Activated naive CD4-positive, alpha-beta T cell treated with anti-CD3 and anti-CD28 coated beads, Interleukin-2, amount 10 ng/mL, durations not matched to agents 7 days and 5 days (primary cell): ENCODE measurements at regions not wholly inside any gene's neighbourhood (a gene's known extent, or its start where the extent isn't known, plus 50 kb on each side); places are given as distances from the start of the nearest gene placed in this dataset.
"Not testable (repeated sequence)": the region's sequence is repeated elsewhere in the genome, so short reads cannot be mapped to it uniquely, and the experiment has no call there.

Source experiments
- CTCF ChIA-PET: fragments of 350-600 bp; sonication (Branson Sonifier 250); formaldehyde crosslinking; loops from one replicate; lab custom pipeline; 2021; ENCODE audit warnings: antibody characterized with exemption; lab: Charles Lee
- DNase-seq: peaks from one replicate; pipeline ENCODE4 v3.0.0-alpha.2; 2020
- H3K27ac Mint-ChIP-seq: one replicate; pipeline ENCODE4 v1.8.0; 2021; ENCODE audit warnings: mild to moderate bottlenecking, moderate library complexity, mixed read lengths
- H3K27me3 Mint-ChIP-seq: one replicate; pipeline ENCODE4 v1.8.0; 2021; ENCODE audit warnings: mild to moderate bottlenecking, mixed read lengths
- H3K36me3 Mint-ChIP-seq: one replicate; pipeline ENCODE4 v1.8.0; 2021; ENCODE audit warnings: mixed read lengths
- H3K4me1 Mint-ChIP-seq: one replicate; pipeline ENCODE4 v1.8.0; 2021; ENCODE audit warnings: mixed read lengths
- H3K4me3 Mint-ChIP-seq: one replicate; pipeline ENCODE4 v1.8.0; 2021; ENCODE audit warnings: mild to moderate bottlenecking, moderate library complexity, mixed read lengths
- H3K9me3 Mint-ChIP-seq: one replicate; pipeline ENCODE4 v1.8.0; 2021; ENCODE audit warnings: mixed read lengths

DNA sequence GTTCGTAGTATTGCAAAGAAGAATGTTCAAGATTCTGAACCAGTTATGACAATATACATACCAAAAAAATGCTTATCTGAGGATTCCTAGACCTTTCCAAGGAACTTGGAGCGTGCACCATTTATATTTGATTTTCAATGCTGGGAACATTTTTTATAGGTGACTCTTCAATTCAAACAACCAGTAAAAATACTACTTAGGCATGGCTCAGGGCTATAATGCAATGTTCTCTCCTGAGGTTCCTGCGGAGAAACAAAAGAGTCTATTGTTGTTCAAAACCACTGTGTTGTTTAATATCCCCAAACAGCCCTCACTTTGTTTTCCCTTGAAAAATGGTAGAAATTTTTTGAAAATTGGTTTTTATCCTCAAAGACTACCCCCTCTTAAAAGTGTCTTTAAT, 335.7 kb upstream of the IZUMO3 start:
- Mint-ChIP-seq H3K9me3 (peaks cover 5% of the 10 kb centered on the region), H3K27ac (no peak overlapping the region), H3K27me3 (no peaks in the 10 kb centered on the region), H3K4me3 (no peak overlapping the region), H3K4me1 (no peaks in the 10 kb centered on the region), H3K36me3 (no peaks in the 10 kb centered on the region)
- CTCF ChIA-PET, result no interaction called here
- no peak for DNase-seq

DNA sequence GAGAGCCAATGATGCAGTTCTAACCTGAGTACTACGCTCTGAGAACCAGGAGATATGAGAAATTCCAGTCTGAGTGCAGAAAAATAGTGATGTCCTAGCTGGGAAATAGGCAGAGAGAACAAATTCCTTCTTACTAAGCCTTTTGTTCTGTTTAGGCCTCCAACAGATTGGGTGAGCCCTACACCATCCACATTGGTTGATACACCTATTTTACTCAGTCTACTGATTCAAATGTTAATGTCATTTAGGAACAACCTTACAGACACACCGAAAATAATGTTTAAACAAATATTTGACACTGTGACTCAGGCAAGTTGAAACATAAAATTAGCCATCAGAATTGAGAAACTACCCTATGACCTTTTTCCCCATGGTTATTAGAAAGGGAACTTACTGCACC, 333.9 kb upstream of the IZUMO3 start:
- Mint-ChIP-seq H3K9me3 (peaks cover 7% of the 10 kb centered on the region), H3K4me3 (no peak overlapping the region), H3K27ac (no peak overlapping the region), H3K36me3 (no peaks in the 10 kb centered on the region), H3K27me3 (no peaks in the 10 kb centered on the region), H3K4me1 (no peaks in the 10 kb centered on the region)
- no peak for DNase-seq
- CTCF ChIA-PET, result interaction anchor here (0.7 kb wide), 1 partner anchor 56 kb away, joined by 3 read pairs; no protein-coding TSS in a partner anchor

- DNase-seq, H3K4me3 Mint-ChIP-seq, H3K27me3 Mint-ChIP-seq, CTCF ChIA-PET, H3K36me3 Mint-ChIP-seq, H3K27ac Mint-ChIP-seq, H3K4me1 Mint-ChIP-seq: not testable (repeated sequence)
- H3K9me3 Mint-ChIP-seq, result peaks cover 24% of the 10 kb centered on the region
Measured at GRCh38 chr9:24856601-24857000, 310.9 kb upstream of the IZUMO3 start.

GRCh38 chr9:24846248-24846912, 300.7 kb upstream of the IZUMO3 start:
- Mint-ChIP-seq H3K27ac (no peak overlapping the region), H3K27me3 (no peaks in the 10 kb centered on the region), H3K4me1 (no peaks in the 10 kb centered on the region), H3K9me3 (peaks cover 14% of the 10 kb centered on the region), H3K4me3 (no peak overlapping the region), H3K36me3 (no peaks in the 10 kb centered on the region)
- DNase-seq, result no peak
- CTCF ChIA-PET, result no interaction called here

GRCh38 chr9:24844217-24844616, 298.5 kb upstream of the IZUMO3 start:
- Mint-ChIP-seq H3K9me3 (peaks cover 18% of the 10 kb centered on the region), H3K4me3 (no peak overlapping the region), H3K36me3 (no peaks in the 10 kb centered on the region), H3K27me3 (no peaks in the 10 kb centered on the region), H3K4me1 (no peaks in the 10 kb centered on the region), H3K27ac (no peak overlapping the region)
- CTCF ChIA-PET, result no interaction called here
- no peak for DNase-seq

DNA sequence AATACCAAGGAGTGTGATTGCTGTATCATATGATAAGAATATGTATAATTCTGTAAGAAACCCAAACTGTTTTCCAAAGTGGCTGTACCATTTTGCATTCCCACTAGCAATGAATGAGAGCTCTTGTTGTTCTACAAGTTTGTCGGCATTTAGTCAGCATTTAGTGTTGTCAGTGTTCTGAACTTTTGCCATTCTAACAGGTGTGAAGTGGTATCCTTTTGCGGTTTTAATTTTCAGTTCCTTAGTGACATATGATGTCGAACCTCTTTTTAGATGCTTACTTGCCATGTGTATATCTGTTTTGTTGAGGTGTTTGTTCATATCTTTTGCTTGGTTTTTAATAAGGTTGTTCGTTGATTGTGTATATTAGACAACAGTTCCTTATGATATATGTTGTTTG, 296.3 kb upstream of the IZUMO3 start:
- H3K9me3 Mint-ChIP-seq, result peaks cover 21% of the 10 kb centered on the region
- H3K27me3 Mint-ChIP-seq, result no peaks in the 10 kb centered on the region
- H3K4me1 Mint-ChIP-seq, result no peaks in the 10 kb centered on the region
- CTCF ChIA-PET, result no interaction called here
- DNase-seq, result no peak
- no peak overlapping the region for H3K27ac Mint-ChIP-seq
- no peak overlapping the region for H3K4me3 Mint-ChIP-seq
- H3K36me3 Mint-ChIP-seq, result no peaks in the 10 kb centered on the region

DNA sequence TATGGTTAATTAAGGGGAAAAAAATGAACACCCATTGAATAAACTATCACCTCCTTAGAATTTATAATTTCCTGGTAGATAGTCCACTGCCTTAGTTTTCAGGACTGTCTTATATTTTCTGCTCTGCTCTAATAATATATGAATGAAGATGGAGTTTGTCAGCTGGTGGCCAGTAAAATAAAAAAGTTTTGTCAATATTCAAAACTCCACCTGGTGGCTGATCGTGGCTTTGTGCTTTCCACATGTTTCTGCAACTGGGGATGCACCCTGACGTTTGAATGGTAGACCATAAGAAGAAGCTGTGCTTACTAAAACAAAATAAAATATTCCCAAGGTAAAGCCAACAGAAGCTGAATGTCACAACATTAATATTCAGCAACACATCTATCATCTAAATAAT, 286.6 kb upstream of the IZUMO3 start:
- CTCF ChIA-PET, result no interaction called here
- no peak overlapping the region for H3K4me3 Mint-ChIP-seq
- no peaks in the 10 kb centered on the region for H3K36me3 Mint-ChIP-seq
- no peak for DNase-seq
- H3K27me3 Mint-ChIP-seq, result no peaks in the 10 kb centered on the region
- no peak overlapping the region for H3K27ac Mint-ChIP-seq
- H3K4me1 Mint-ChIP-seq, result no peaks in the 10 kb centered on the region
- peaks cover 2% of the 10 kb centered on the region for H3K9me3 Mint-ChIP-seq

GRCh38 chr9:24828687-24829086, 283.0 kb upstream of the IZUMO3 start:
- Mint-ChIP-seq H3K4me1 (no peaks in the 10 kb centered on the region), H3K4me3 (no peak overlapping the region), H3K27me3 (no peaks in the 10 kb centered on the region), H3K9me3 (peaks cover 16% of the 10 kb centered on the region), H3K36me3 (no peaks in the 10 kb centered on the region), H3K27ac (no peak overlapping the region)
- DNase-seq, result no peak
- CTCF ChIA-PET, result no interaction called here

- Mint-ChIP-seq H3K9me3 (peaks cover 24% of the 10 kb centered on the region), H3K27ac (no peak overlapping the region), H3K4me1 (no peaks in the 10 kb centered on the region), H3K36me3 (no peaks in the 10 kb centered on the region), H3K4me3 (no peak overlapping the region), H3K27me3 (no peaks in the 10 kb centered on the region)
- CTCF ChIA-PET, result no interaction called here
- no peak for DNase-seq
Measured at GRCh38 chr9:24824607-24825006, 278.9 kb upstream of the IZUMO3 start.

DNA sequence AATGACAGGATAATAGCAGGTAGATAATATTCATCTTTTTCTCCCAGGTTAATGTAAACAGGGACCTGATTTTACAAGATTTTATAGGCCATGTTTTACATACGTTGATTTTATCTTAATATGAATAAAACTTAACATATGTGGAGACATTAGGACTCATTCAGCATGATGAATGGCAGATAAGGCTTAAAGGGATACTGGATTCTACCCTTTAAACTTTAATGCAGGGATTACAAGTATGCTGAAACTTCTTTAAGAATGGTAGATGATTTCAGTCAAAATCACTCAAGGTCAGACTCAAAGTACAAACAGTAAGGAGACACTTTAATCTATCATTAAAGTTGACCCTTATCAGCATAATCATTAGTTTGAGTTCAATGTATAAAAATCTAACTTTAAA, 274.5 kb upstream of the IZUMO3 start:
- Mint-ChIP-seq H3K9me3 (peaks cover 13% of the 10 kb centered on the region), H3K27ac (no peak overlapping the region), H3K27me3 (no peaks in the 10 kb centered on the region), H3K4me3 (no peak overlapping the region), H3K4me1 (no peaks in the 10 kb centered on the region), H3K36me3 (no peaks in the 10 kb centered on the region)
- CTCF ChIA-PET, result no interaction called here
- no peak for DNase-seq

DNA sequence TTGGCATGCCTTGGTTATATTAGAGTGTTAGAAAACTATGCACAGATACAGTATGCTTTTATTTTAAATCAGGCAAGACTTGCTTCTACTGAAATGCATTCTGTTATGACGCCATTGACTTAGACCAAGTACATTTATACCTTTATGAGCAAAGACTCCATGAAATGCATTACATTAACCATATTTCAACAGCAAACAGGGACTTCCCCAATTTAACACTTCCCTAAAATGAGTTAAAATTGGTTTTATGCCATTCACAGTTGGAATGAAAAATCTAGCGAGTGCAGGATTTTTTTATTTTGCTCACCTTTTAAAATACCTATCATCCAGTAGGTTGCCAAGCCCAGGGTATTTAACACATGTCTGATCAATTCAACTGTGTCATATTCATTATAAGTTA, 272.1 kb upstream of the IZUMO3 start:
- peaks cover 10% of the 10 kb centered on the region for H3K9me3 Mint-ChIP-seq
- H3K4me3 Mint-ChIP-seq, result no peak overlapping the region
- CTCF ChIA-PET, result no interaction called here
- H3K27ac Mint-ChIP-seq, result no peak overlapping the region
- no peaks in the 10 kb centered on the region for H3K27me3 Mint-ChIP-seq
- DNase-seq, result no peak
- H3K36me3 Mint-ChIP-seq, result no peaks in the 10 kb centered on the region
- H3K4me1 Mint-ChIP-seq, result no peaks in the 10 kb centered on the region

- H3K9me3 Mint-ChIP-seq, result peaks cover 8% of the 10 kb centered on the region
- H3K4me3 Mint-ChIP-seq, result no peak overlapping the region
- H3K36me3 Mint-ChIP-seq, result no peaks in the 10 kb centered on the region
- CTCF ChIA-PET, result no interaction called here
- H3K4me1 Mint-ChIP-seq, result no peaks in the 10 kb centered on the region
- DNase-seq, result no peak
- no peaks in the 10 kb centered on the region for H3K27me3 Mint-ChIP-seq
- no peak overlapping the region for H3K27ac Mint-ChIP-seq
Measured at GRCh38 chr9:24816006-24816405, 270.3 kb upstream of the IZUMO3 start.

GRCh38 chr9:24801344-24801743, 255.6 kb upstream of the IZUMO3 start:
- CTCF ChIA-PET, result no interaction called here
- Mint-ChIP-seq H3K4me3 (no peak overlapping the region), H3K4me1 (no peaks in the 10 kb centered on the region), H3K36me3 (no peaks in the 10 kb centered on the region), H3K27ac (no peak overlapping the region), H3K9me3 (peaks cover 10% of the 10 kb centered on the region), H3K27me3 (no peaks in the 10 kb centered on the region)
- DNase-seq, result no peak

DNA sequence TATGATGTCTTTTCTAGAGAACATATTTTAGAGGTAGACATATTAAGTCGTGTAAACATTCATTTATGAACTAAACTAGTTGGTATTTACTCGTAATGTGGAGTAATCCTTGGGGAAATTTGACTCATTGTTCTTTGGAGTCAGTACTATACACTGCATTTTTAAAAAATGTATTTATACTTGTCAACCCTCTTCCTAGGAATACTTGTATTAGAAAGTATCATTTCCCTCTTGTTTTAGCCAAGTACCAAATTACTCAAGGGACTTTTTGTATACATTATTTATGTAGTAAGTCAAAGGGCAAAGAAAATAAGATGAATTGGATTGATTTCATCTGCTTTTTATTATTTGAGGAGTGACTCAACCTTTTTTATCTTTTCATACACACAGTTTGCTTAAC, 248.1 kb upstream of the IZUMO3 start:
- peaks cover 30% of the 10 kb centered on the region for H3K9me3 Mint-ChIP-seq
- H3K4me1 Mint-ChIP-seq, result no peaks in the 10 kb centered on the region
- no peak overlapping the region for H3K27ac Mint-ChIP-seq
- DNase-seq, result no peak
- CTCF ChIA-PET, result no interaction called here
- H3K27me3 Mint-ChIP-seq, result no peaks in the 10 kb centered on the region
- no peak overlapping the region for H3K4me3 Mint-ChIP-seq
- no peaks in the 10 kb centered on the region for H3K36me3 Mint-ChIP-seq

DNA sequence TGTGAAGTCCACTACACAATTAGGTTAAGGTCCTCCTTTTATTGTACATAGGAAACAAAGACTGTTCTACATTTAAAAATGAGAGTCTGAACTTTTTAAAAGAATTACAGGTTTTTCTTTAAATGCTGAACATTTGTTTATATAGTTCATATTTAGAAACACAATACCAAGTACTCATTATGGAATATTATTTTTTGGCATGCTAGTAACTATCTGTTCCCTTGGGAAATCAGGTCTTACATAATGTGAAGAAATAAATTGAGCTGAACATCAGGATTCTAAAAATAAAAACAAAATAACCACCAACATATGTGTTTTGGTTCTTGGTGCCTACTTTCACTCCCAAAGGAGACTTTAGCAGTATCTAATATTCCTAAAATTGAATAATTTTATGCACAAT, 230.5 kb upstream of the IZUMO3 start:
- CTCF ChIA-PET, result no interaction called here
- H3K9me3 Mint-ChIP-seq, result peaks cover 25% of the 10 kb centered on the region
- H3K27me3 Mint-ChIP-seq, result no peaks in the 10 kb centered on the region

GRCh38 chr9:24774199-24774598, 228.5 kb upstream of the IZUMO3 start:
- H3K36me3 Mint-ChIP-seq, H3K4me1 Mint-ChIP-seq, DNase-seq, CTCF ChIA-PET, H3K27me3 Mint-ChIP-seq, H3K4me3 Mint-ChIP-seq, H3K27ac Mint-ChIP-seq: not testable (repeated sequence)
- H3K9me3 Mint-ChIP-seq, result peaks cover 27% of the 10 kb centered on the region

More for the DNA sequence above, 230.5 kb upstream of the IZUMO3 start:
- Mint-ChIP-seq H3K4me3 (no peak overlapping the region), H3K36me3 (no peaks in the 10 kb centered on the region), H3K27ac (no peak overlapping the region), H3K4me1 (no peaks in the 10 kb centered on the region)
- no peak for DNase-seq
